MM.1S (cell line): ENCODE measurements at regions not wholly inside any gene's neighbourhood (a gene's known extent, or its start where the extent isn't known, plus 50 kb on each side); places are given as distances from the start of the nearest gene placed in this dataset.

Experiments
- EZH2 ChIP-seq: fragments of 300-600 bp; sonication (generic); optimal IDR thresholded peaks from 2 replicates; pipeline ENCODE3; 2017; ENCODE audit warnings: low read depth, mild to moderate bottlenecking, antibody characterized with exemption, low read length, mixed read lengths
- EZH2phosphoT487 ChIP-seq: fragments of 300-600 bp; sonication (generic); IDR thresholded peaks from 2 replicates; pipeline ENCODE4 v1.6.1; 2018; ENCODE audit warnings: antibody characterized with exemption, low read length
- TF ChIP-seq, protein P1 (sequence below): fragments of 300-600 bp; sonication (generic); IDR thresholded peaks from 2 replicates; pipeline ENCODE4 v1.5.1; 2016; ENCODE audit warnings: antibody characterized with exemption, low read length, mixed read lengths

DNA sequence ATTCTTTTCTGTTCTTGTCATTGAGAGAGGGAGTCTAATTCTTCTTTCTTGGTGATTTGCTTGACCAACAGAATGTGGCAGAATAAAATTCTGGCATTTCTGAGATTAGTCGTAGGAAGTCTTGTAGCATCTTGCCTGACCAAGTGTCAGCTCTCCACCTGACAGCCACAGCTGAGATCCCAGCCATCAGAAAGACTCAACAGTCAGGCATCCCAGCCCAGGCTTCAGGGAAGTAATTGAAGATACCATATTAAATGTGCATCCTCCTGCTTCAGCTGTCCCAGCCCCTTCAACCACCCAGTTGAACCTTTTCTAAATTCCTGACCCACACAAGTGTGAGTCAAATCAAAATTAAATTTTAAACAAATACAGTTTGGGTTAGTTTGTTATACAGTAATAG is 208.3 kb downstream of the PIK3C3 start:
- TF ChIP-seq, protein P1, sequence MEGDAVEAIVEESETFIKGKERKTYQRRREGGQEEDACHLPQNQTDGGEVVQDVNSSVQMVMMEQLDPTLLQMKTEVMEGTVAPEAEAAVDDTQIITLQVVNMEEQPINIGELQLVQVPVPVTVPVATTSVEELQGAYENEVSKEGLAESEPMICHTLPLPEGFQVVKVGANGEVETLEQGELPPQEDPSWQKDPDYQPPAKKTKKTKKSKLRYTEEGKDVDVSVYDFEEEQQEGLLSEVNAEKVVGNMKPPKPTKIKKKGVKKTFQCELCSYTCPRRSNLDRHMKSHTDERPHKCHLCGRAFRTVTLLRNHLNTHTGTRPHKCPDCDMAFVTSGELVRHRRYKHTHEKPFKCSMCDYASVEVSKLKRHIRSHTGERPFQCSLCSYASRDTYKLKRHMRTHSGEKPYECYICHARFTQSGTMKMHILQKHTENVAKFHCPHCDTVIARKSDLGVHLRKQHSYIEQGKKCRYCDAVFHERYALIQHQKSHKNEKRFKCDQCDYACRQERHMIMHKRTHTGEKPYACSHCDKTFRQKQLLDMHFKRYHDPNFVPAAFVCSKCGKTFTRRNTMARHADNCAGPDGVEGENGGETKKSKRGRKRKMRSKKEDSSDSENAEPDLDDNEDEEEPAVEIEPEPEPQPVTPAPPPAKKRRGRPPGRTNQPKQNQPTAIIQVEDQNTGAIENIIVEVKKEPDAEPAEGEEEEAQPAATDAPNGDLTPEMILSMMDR, result no peak
- TF ChIP-seq EZH2 (no peak), EZH2phosphoT487 (no peak)
